Fibroblast of the aortic adventitia (primary cell): ENCODE measurements at regions not wholly inside any gene's neighbourhood (a gene's known extent, or its start where the extent isn't known, plus 50 kb on each side); places are given as distances from the start of the nearest gene placed in this dataset.

ENCODE experiments used
- DNase-seq: peaks from one replicate; pipeline ENCODE4 v3.0.0-alpha.2; 2010; ENCODE audit warnings: low read depth
- H3K4me3 ChIP-seq: 2 replicates; pipeline ENCODE4 v1.5.1; 2011; ENCODE audit warnings: low read depth, mild to moderate bottlenecking, control low read depth, low read length, moderate library complexity
- CTCF ChIP-seq: IDR thresholded peaks from 2 replicates; pipeline ENCODE4 v1.5.1; 2011; ENCODE audit warnings: mild to moderate bottlenecking, low read length, control low read depth, inconsistent platforms; ENCODE audit not compliant: insufficient read depth

DNA sequence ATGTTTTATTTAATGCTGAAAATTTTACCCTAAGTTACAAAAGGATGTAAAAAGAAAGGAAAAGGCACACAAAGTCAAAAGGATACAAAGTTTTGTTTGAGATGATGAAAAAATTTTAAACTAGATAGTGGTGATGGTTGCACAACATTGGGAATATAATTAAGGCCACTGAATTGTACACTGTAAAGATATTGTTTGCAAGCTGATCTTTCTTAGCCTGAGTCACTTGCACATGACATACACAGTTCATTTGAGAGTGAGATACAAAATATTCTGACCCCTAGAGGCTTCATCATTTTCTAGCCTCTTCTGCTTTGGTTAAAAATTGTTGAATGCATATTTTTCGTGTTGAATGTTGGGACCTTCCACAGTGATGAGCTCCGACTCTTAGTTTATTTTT is 462.6 kb downstream of the HDGFL1 start:
- no peak for TF ChIP-seq CTCF
- H3K4me3 ChIP-seq: no peak overlapping the region
- no peak for DNase-seq

DNA sequence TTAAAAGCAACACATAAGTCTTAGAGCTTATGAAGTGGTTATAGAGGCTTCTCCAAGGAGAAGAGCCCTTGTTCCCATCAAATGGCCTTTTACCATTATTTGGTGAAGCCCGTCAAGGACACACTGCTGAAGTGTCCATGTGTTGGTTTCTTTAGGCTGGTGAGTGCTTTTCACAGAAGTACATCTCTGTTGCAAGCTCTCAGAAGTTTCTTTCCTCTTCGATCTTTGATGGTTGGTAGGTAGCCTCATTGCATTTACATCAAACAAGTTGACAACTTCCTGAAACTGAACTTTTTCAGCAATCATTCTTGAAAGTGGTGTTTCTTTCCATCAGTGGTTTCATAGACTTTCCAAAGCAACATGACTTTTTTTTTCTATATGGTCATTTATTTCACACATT is 465.6 kb downstream of the HDGFL1 start:
- TF ChIP-seq CTCF: no peak
- no peak for DNase-seq
- no peak overlapping the region for H3K4me3 ChIP-seq

GRCh38 chr6:23036406-23036983 is 467.1 kb downstream of the HDGFL1 start:
- TF ChIP-seq CTCF: no peak
- no peak overlapping the region for H3K4me3 ChIP-seq
- no peak for DNase-seq

DNA sequence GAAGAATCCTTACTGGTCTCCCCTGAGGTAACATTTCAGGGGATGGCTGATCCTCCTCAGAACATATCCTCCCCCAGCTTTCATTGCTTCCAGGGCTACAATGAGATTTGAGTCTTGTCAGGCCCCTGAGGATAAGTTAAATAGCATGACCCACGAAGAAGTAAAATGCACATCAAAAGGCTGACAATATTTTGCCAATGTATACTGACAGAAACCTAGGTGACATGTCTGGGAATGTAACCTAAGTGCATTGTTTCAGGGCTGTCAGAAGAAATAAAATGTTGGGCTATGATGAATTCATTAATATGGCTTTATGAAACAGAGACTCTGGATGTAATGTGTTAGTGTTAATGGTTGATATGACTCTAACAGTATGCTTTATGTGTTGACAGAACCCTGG is 471.5 kb downstream of the HDGFL1 start:
- no peak for TF ChIP-seq CTCF
- H3K4me3 ChIP-seq: no peak overlapping the region
- DNase-seq: no peak

DNA sequence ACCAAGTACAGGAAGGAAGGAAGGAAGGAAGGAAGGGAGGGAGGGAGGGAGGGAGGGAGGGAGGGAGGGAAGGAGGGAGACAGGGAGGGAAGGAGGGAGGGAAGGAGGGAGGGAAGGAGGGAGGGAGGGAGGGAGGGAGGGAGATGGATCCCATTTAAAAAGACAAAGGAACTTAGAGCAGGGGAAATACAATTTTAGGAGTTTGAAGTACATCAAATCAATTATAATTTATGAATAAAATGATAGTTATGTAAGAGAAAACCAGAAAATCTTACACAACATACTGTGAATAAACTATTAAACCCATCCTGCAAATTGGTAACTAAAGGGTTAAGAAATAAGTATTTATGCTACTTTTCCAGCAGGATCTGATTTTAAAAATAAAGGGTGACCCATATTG is 475.9 kb downstream of the HDGFL1 start:
- H3K4me3 ChIP-seq: no peak overlapping the region
- no peak for TF ChIP-seq CTCF
- DNase-seq: no peak

DNA sequence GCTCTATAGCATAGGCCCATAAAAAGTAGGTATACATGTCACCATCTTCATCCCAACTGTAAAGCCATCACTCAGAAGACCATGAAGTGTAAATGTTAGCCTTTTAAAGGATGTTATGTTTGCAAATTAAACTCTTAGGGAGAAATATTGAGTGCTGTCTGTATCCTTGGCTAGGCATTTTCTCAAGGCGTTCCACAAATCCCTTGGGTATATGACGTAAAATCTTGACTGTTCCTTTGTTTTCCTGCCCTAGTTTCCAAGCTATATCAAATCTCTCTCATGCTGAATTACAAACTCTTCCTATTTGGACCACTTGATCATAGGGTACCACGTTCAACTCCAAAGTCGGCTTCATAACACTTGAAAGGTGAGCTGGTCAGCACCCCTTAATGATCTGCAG is 486.2 kb downstream of the HDGFL1 start:
- DNase-seq: no peak
- no peak for TF ChIP-seq CTCF
- no peak overlapping the region for H3K4me3 ChIP-seq

- H3K4me3 ChIP-seq: no peak overlapping the region
- no peak for DNase-seq
- no peak for TF ChIP-seq CTCF
These were observed 504.5 kb downstream of the HDGFL1 start for GRCh38 chr6:23073821-23074220.
